OCI-LY1 (cell line): ENCODE measurements at regions not wholly inside any gene's neighbourhood (a gene's known extent, or its start where the extent isn't known, plus 50 kb on each side); places are given as distances from the start of the nearest gene placed in this dataset.
"Not testable (repeated sequence)": the region's sequence is repeated elsewhere in the genome, so short reads cannot be mapped to it uniquely, and the experiment has no call there.

Source experiments
- EZH2 ChIP-seq: fragments of 200-600 bp; sonication (generic), shearing (Covaris generic); IDR thresholded peaks from 2 replicates; pipeline ENCODE4 v1.8.0; 2017; ENCODE audit warnings: borderline replicate concordance, mixed run types, mild to moderate bottlenecking, antibody characterized with exemption, low read length, moderate library complexity, mixed read lengths
- TF ChIP-seq, protein P1 (sequence below): fragments of 200-600 bp; sonication (generic), shearing (Covaris generic); IDR thresholded peaks from 2 replicates; pipeline ENCODE4 v1.5.1; 2017; ENCODE audit warnings: mild to moderate bottlenecking, antibody characterized with exemption, low read length, moderate library complexity, mixed read lengths

DNA sequence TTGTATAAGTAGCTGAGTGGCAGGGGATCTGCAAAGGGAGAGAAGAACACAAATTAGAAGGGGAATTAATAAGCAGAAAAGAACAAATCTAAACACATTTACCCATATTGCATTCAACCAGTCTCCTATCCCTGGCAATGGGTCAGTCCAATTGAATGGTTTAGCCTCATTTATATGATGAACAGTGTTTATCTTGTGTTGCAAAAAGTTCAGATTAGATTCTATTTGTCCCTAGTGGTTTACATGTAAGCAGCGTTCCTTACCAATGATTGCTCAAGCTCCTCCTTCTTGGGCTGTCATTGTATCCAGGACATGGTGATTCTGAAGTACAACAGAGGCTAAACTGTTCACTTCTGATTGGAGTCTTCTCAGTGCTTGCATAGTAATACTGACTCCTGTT lies 49.9 kb upstream of the SLC8A3 start:
- TF ChIP-seq, protein P1, sequence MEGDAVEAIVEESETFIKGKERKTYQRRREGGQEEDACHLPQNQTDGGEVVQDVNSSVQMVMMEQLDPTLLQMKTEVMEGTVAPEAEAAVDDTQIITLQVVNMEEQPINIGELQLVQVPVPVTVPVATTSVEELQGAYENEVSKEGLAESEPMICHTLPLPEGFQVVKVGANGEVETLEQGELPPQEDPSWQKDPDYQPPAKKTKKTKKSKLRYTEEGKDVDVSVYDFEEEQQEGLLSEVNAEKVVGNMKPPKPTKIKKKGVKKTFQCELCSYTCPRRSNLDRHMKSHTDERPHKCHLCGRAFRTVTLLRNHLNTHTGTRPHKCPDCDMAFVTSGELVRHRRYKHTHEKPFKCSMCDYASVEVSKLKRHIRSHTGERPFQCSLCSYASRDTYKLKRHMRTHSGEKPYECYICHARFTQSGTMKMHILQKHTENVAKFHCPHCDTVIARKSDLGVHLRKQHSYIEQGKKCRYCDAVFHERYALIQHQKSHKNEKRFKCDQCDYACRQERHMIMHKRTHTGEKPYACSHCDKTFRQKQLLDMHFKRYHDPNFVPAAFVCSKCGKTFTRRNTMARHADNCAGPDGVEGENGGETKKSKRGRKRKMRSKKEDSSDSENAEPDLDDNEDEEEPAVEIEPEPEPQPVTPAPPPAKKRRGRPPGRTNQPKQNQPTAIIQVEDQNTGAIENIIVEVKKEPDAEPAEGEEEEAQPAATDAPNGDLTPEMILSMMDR: not testable (repeated sequence)
- not testable (repeated sequence) for TF ChIP-seq EZH2
